ENCODE measurements at regions not wholly inside any gene's neighbourhood (a gene's known extent, or its start where the extent isn't known, plus 50 kb on each side); places are given as distances from the start of the nearest gene placed in this dataset.

DNA sequence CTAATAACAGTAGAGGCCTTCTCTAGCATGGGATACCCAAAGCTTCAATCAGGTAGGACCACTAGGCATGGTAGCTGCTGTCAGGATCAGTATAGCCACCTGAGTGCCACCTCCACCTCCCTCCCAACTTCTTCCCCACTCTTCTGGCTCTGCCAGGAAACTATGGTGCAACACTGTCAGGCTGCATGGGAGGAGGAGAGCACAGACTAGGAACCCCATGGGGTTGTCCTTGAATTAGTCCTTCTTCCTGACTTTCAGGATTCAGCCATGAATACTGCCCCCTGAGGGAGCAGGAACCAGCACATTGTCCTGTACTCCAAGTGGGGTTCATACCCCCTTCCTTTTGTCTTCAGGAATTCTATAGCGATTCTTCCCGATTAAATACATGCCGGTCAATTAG is 340.8 kb upstream of the ONECUT1 start:
- no peak for DNase-seq (ENCODE audit: low read depth, low spot score)
- ChIA-PET POLR2A (no interaction called here), CTCF (no interaction called here)
- ATAC-seq = no peak
- TF ChIP-seq, protein P1, sequence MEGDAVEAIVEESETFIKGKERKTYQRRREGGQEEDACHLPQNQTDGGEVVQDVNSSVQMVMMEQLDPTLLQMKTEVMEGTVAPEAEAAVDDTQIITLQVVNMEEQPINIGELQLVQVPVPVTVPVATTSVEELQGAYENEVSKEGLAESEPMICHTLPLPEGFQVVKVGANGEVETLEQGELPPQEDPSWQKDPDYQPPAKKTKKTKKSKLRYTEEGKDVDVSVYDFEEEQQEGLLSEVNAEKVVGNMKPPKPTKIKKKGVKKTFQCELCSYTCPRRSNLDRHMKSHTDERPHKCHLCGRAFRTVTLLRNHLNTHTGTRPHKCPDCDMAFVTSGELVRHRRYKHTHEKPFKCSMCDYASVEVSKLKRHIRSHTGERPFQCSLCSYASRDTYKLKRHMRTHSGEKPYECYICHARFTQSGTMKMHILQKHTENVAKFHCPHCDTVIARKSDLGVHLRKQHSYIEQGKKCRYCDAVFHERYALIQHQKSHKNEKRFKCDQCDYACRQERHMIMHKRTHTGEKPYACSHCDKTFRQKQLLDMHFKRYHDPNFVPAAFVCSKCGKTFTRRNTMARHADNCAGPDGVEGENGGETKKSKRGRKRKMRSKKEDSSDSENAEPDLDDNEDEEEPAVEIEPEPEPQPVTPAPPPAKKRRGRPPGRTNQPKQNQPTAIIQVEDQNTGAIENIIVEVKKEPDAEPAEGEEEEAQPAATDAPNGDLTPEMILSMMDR (IDR thresholded peaks at IDR 0.05) = no peak
- no peak for TF ChIP-seq SIN3A (IDR thresholded peaks at IDR 0.05; ENCODE audit: borderline replicate concordance, insufficient read depth, low read depth, low read length)
- TF ChIP-seq, protein P2, sequence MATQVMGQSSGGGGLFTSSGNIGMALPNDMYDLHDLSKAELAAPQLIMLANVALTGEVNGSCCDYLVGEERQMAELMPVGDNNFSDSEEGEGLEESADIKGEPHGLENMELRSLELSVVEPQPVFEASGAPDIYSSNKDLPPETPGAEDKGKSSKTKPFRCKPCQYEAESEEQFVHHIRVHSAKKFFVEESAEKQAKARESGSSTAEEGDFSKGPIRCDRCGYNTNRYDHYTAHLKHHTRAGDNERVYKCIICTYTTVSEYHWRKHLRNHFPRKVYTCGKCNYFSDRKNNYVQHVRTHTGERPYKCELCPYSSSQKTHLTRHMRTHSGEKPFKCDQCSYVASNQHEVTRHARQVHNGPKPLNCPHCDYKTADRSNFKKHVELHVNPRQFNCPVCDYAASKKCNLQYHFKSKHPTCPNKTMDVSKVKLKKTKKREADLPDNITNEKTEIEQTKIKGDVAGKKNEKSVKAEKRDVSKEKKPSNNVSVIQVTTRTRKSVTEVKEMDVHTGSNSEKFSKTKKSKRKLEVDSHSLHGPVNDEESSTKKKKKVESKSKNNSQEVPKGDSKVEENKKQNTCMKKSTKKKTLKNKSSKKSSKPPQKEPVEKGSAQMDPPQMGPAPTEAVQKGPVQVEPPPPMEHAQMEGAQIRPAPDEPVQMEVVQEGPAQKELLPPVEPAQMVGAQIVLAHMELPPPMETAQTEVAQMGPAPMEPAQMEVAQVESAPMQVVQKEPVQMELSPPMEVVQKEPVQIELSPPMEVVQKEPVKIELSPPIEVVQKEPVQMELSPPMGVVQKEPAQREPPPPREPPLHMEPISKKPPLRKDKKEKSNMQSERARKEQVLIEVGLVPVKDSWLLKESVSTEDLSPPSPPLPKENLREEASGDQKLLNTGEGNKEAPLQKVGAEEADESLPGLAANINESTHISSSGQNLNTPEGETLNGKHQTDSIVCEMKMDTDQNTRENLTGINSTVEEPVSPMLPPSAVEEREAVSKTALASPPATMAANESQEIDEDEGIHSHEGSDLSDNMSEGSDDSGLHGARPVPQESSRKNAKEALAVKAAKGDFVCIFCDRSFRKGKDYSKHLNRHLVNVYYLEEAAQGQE (IDR thresholded peaks at IDR 0.05; ENCODE audit: insufficient read depth in 1 of 2, low read depth in 2 of 2, low read length in 1 of 2) = no peak
- TF ChIP-seq TCF7L2 (IDR thresholded peaks at IDR 0.05; ENCODE audit: low read depth, low read length) = no peak
- TF ChIP-seq POLR2AphosphoS5 (IDR thresholded peaks at IDR 0.05; ENCODE audit: low read depth, low read length) = no peak
- BruUV-seq (replicated peaks) = no TSS peak
- no peaks in the 10 kb centered on the region; the same call in 1 of the 2 replicates for H3K27me3 ChIP-seq (ENCODE audit: control insufficient read depth, insufficient read depth, low read length)
- no peaks in the 10 kb centered on the region for H3K4me1 ChIP-seq (ENCODE audit: control insufficient read depth, insufficient read depth, low read length)
- no peaks in the 10 kb centered on the region for H3K36me3 ChIP-seq (ENCODE audit: control insufficient read depth, insufficient read depth, low read length)
- H3K9me3 ChIP-seq (ENCODE audit: control insufficient read depth, insufficient read depth, low read depth, low read length) = no peaks in the 10 kb centered on the region
- in situ Hi-C loops (cut with HindIII; ENCODE audit: low pct_unique_long_range_greater_than_20kb, low sequenced_read_pairs) = no loop called here
- intact Hi-C loops (cut with micrococcal nuclease; ENCODE audit: unreplicated experiment) = no loop called here
- H3K27ac ChIP-seq (ENCODE audit: low read length) = no peak overlapping the region
- no peak overlapping the region for H3K4me3 ChIP-seq (ENCODE audit: low read depth in 2 of 2, low read length in 2 of 2)

DNA sequence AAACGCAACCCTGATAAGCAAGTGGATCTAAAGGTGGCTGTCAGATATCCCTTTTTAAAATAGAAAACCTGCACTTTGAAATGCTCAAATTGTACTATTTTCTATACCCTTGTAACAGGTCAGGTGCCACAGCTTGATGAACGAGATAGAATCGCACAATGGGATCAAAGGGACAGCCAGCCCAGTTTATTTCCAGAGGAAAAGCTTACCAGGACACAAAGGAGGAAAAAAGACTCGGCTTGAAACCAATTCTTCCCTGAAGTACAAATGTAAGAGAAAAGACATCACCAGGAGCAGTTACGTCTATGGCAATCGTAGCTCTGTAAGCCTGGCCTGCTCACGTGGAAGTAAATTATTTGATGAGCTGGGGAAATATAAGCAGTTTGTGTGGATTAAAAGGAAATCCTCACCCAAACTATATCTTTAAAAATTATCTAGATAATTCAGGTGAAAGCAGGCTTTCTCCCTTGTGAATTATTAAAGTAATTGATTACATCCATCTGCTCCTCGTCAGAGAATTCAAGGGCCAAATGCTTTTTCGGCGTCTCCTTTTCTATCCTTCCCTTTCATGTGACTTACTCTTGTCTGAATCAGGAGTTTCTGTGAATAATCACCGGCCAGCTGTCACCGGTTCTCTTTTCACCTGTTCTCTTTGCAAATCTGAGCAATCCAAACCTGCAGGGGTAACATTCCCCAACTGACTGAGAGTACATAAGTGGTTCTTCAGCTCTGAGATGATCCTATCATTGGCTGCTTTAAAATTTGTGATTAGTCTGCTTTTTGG is 339.2 kb upstream of the ONECUT1 start:
- Histone ChIP-seq H3K4me1 (ENCODE audit: control insufficient read depth, insufficient read depth, low read length) (no peaks in the 10 kb centered on the region), H3K27ac (ENCODE audit: low read length) (no peak overlapping the region), H3K36me3 (ENCODE audit: control insufficient read depth, insufficient read depth, low read length) (no peaks in the 10 kb centered on the region), H3K27me3 (ENCODE audit: control insufficient read depth, insufficient read depth, low read length) (no peaks in the 10 kb centered on the region; the same call in 1 of the 2 replicates), H3K9me3 (ENCODE audit: control insufficient read depth, insufficient read depth, low read depth, low read length) (no peaks in the 10 kb centered on the region), H3K4me3 (ENCODE audit: low read depth in 2 of 2, low read length in 2 of 2) (no peak overlapping the region)
- BruUV-seq (replicated peaks) = no TSS peak
- ATAC-seq = no peak
- POLR2A ChIA-PET = no interaction called here
- intact Hi-C loops (cut with micrococcal nuclease; ENCODE audit: unreplicated experiment) (no loop called here), in situ Hi-C loops (cut with HindIII; ENCODE audit: low pct_unique_long_range_greater_than_20kb, low sequenced_read_pairs) (no loop called here)
- CTCF ChIA-PET = no interaction called here
- DNase-seq (ENCODE audit: low read depth, low spot score) = no peak
- TF ChIP-seq, protein P1 (IDR thresholded peaks at IDR 0.05) = no peak
- TF ChIP-seq POLR2AphosphoS5 (IDR thresholded peaks at IDR 0.05; ENCODE audit: low read depth, low read length) (no peak), TCF7L2 (IDR thresholded peaks at IDR 0.05; ENCODE audit: low read depth, low read length) (no peak), SIN3A (IDR thresholded peaks at IDR 0.05; ENCODE audit: borderline replicate concordance, insufficient read depth, low read depth, low read length) (no peak)
- TF ChIP-seq, protein P2 (IDR thresholded peaks at IDR 0.05; ENCODE audit: insufficient read depth in 1 of 2, low read depth in 2 of 2, low read length in 1 of 2) = no peak
